GM12891 (cell line): ENCODE measurements at regions not wholly inside any gene's neighbourhood (a gene's known extent, or its start where the extent isn't known, plus 50 kb on each side); places are given as distances from the start of the nearest gene placed in this dataset.
"Not testable (repeated sequence)": the region's sequence is repeated elsewhere in the genome, so short reads cannot be mapped to it uniquely, and the experiment has no call there.

ENCODE experiments used
- DNase-seq: peaks from one replicate; pipeline ENCODE4 v3.0.0; 2011; ENCODE audit warnings: low spot score; ENCODE audit not compliant: insufficient read length
- FAIRE-seq: peaks from 2 replicates; lab custom pipeline; 2011; peaks lifted over from hg19 to GRCh38; lab: Jason Lieb, UNC
- PAX5 ChIP-seq: IDR thresholded peaks from 2 replicates; pipeline ENCODE4 v1.6.1; 2011; ENCODE audit warnings: low read length, moderate library complexity, mild to moderate bottlenecking; ENCODE audit not compliant: insufficient read depth, severe bottlenecking
- POLR2A ChIP-seq: IDR thresholded peaks from 2 replicates; pipeline ENCODE4 v1.6.1; 2011; ENCODE audit warnings: low read depth, low read length, control low read depth
- POLR2AphosphoS5 ChIP-seq: IDR thresholded peaks from 2 replicates; pipeline ENCODE4 v1.6.1; 2011; ENCODE audit warnings: low read depth, low read length, control low read depth
- POU2F2 ChIP-seq: IDR thresholded peaks from 2 replicates; pipeline ENCODE4 v1.6.1; 2011; ENCODE audit warnings: low read depth, mild to moderate bottlenecking, control low read depth, low read length, moderate library complexity
- SPI1 ChIP-seq: IDR thresholded peaks from 2 replicates; pipeline ENCODE4 v1.6.1; 2011; ENCODE audit warnings: low read depth, low read length, control low read depth
- TAF1 ChIP-seq: IDR thresholded peaks from 2 replicates; pipeline ENCODE4 v1.6.1; 2011; ENCODE audit warnings: low read depth, low read length, control low read depth

DNA sequence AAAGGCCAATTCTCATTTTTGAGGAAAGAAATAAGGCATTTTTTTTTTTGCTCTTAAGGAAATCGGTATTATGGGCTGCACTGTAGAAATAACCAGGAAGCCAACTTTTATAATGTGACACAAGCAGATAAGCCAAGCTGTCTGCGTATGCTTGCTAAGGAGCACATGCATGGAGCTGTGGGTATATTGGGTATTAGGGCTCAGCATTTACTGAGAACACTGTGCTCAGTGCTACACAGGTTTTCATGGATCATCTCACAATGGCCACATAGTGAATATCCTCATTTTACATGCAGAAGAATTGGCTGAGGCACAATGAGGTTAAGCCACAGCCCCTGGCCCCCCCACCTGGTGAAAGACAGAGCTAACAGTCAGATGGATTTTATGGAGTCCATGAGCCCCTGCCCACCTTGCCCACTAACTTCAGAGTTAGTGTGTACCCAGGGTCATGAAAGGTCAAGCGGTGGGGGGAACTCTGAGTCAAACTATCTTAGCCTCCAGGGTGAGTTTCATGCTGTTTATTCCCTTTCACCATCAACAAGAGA lies 204.8 kb downstream of the SPATA31A6 start:
- FAIRE-seq: no peak
- no peak for TF ChIP-seq PAX5
- TF ChIP-seq POLR2A: no peak
- TF ChIP-seq POU2F2: no peak
- no peak for TF ChIP-seq POLR2AphosphoS5
- no peak for TF ChIP-seq SPI1
- TF ChIP-seq TAF1: no peak
- DNase-seq: peak; percentile 13

DNA sequence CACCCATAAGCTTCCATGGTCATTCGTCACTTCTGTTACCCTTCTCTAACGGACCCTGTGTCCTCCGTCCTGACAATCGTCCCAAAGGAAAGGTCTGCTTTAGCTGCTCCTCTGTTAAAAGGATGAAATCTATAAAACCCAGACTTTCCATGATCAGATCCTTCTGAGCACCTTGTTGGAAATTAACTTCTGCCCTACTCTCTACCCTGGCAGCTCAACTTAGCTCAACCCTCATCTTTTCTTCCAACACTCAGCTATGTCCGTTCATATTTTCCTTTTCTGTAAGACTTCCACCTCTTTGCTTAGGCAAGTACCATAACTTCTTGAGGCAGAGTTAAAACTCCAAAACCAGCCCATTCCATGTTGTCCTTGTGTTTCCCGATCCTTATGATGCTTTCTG lies 205.4 kb downstream of the SPATA31A6 start:
- no peak for DNase-seq
- TF ChIP-seq POLR2AphosphoS5 (no peak), PAX5 (no peak), POLR2A (no peak), TAF1 (no peak), POU2F2 (no peak), SPI1 (no peak)
- no peak for FAIRE-seq

DNA sequence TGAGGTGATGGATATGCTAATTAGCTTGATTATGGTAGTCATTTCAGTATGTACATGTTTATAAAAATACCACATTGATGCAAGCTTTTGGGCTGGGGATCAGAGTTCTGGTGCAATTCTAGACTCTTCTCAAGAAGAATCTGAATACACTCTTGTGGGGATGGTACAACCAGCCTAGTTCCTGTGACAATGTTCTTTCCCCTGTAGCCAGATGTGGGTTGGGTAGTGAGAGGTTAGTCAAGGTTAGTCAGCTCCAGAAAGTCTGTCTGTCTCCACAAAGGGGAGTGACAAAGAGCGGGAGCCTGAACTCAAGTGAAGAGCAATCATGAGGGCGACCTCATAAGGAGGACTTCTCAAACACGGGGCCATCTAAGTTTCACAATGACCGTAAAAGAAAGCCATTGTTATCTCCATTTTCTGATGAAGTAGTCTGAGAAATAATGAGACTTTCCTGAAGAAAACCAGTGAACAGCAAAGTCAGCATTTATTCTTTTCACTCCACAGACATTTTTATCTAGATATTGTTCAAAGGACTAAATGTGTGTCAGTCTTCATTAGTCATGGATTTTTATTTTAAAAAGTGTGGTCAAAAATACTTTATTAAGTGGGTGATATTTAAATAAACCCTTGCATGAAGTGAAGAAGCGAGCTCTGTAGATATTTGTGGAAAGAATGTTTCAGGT lies 209.5 kb downstream of the SPATA31A6 start:
- not testable (repeated sequence) for DNase-seq, FAIRE-seq

DNA sequence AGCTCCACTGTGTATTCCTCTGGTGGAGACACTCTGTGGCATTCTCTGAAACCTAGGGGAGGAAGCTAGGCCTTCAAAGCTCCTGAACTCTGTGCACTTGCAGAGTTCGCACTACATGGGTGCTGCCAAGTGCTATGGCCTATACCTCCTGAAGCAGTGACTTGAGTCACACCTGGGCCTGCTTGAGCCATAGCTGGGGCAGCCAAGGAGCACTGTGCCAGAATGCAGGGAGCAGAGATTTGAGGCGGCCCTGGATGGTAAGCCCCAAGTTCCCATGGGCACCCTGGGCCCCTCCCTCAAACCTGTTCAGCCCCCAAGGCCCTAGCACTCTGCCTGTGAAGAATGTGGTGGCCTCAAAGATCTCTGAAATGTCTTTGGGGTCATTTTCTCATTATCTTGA lies 212.9 kb downstream of the SPATA31A6 start:
- DNase-seq (no peak), FAIRE-seq (no peak)

DNA sequence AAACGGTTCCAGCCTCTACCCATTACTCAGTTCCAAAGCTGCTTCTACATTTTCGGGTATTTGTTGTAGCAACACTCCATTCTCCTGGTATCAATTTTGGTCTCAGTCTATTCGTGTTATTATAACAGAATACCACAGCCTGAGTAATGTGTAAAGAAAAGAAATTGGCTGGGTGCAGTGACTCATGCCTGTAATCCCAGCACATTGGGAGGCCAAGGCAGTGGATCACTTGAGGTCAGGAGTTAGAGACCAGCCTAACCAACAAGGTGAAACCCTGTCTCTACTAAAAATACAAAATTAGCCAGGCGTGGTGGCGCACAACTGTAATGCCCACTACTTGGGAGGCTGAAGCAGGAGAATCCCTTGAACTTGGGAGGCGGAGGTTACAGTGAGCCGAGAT lies 213.9 kb downstream of the SPATA31A6 start:
- not testable (repeated sequence) for FAIRE-seq

More for the DNA sequence above, 212.9 kb downstream of the SPATA31A6 start:
- TF ChIP-seq PAX5 (no peak), TAF1 (no peak), POLR2AphosphoS5 (no peak), POU2F2 (no peak), SPI1 (no peak), POLR2A (no peak)

DNA sequence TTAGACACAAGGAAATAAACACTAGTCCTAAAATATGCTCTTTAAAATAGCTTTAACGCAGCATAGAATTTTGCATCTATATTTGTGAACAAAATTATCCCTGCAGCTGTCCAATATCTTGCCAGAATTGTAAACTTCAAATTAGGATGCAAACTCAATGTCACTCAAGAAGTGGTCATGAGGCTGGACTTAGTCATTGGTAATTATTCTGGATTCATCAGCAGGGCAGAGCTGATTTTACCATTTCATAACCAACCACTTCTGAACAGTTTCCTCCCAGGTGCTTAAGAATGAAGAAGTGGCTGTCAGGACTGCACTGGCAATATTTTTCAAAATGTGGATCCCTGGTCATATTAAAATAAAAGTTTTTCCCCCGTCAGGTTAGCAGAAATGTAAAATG lies 219.5 kb downstream of the SPATA31A6 start:
- FAIRE-seq, DNase-seq: not testable (repeated sequence)

More for the DNA sequence above, 213.9 kb downstream of the SPATA31A6 start:
- DNase-seq: not testable (repeated sequence)

DNA sequence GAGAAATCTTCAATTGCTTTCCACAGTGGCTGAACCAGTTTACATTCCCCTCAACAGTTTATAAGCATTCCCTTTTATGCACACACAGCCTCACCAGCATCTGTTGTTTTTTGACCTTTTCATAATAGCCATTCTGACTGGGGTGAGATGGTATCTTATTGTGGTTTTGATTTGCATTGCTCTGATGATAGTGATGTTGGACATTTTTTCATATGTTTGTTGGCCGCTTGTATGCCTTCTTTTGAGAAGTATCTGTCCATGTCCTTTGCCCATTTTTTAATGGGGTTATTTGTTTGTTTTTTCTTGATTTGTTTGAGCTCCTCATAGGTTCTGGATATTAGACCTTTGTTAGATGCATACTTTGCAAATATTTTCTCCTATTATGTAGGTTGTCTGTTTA lies 226.1 kb downstream of the SPATA31A6 start:
- not testable (repeated sequence) for DNase-seq, FAIRE-seq

DNA sequence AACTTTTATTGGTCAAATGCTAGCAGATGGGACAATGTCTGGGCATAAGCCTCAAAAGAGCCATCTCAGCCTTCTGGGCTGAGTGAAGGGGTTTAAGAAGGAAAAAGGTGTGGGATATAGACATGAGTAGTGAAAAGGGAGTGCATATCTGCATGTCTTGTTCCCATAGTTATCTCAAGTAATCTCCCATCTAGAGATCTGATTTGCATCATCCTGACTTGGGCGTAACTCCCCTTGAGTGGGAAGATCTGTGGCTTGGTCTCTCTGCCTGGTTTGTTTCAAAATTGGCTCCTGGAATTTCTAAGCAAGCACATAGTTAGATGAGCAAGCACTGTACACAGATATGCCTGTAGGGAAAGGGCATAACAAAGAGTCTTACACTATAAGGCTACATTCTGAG lies 228.9 kb downstream of the SPATA31A6 start:
- FAIRE-seq: not testable (repeated sequence)

DNA sequence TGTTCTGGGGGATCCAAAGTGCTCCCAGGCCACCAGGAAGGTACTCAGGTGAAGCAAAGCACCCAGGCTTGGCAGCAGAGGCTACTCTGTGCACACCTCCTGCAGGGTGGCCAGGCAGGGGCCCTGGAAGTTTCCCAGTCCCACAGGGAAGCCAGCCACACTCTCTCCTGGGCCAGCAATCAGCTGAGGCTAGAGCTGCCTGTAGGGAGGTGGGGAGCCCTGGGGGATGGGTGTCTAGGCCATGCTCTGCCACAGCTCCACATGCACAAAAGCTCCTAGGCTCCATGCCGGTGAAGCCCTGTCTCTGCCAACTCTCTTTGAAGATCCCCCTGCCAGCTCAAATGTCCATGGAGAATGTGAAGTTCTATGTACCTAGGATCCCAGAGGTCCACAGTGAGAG lies 231.4 kb downstream of the SPATA31A6 start:
- not testable (repeated sequence) for DNase-seq, FAIRE-seq

More for the DNA sequence above, 228.9 kb downstream of the SPATA31A6 start:
- DNase-seq: not testable (repeated sequence)

DNA sequence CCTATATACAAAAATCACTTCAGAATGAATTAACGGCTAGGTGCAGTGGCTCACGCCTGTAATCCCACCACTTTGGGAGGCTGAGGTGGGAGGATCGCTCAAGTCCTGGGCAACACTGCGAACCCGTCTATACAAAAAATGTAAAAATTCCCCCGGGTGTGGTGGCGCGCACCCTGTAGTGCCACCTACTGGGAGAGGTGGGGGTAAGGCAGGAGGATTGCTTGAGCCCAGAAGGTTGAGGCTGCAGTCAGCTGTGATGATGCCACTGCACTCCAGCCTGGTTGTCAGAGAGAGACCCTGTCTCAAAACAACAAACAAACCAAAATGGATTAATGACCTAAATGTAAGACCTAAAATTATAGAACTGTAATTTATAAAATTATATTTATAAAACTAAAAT lies 236.2 kb downstream of the SPATA31A6 start:
- not testable (repeated sequence) for DNase-seq, FAIRE-seq

DNA sequence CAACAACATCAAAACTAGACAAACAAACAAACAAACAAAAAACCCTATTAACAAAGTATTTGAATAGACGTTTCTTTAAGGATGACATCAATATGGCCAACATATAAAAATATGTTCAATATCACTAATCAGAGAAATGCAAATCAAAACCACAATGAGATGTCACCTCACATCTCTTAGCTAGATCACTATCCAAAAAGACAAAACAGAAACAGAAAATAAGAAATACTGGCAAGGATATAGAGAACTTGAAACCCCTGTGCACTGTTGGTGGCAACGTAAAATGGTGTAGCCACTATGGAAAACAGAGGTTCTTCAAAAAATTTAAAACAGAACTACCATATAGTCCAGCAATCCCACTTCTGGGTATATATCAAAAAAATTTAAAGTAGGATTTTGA lies 236.9 kb downstream of the SPATA31A6 start:
- not testable (repeated sequence) for FAIRE-seq, DNase-seq

DNA sequence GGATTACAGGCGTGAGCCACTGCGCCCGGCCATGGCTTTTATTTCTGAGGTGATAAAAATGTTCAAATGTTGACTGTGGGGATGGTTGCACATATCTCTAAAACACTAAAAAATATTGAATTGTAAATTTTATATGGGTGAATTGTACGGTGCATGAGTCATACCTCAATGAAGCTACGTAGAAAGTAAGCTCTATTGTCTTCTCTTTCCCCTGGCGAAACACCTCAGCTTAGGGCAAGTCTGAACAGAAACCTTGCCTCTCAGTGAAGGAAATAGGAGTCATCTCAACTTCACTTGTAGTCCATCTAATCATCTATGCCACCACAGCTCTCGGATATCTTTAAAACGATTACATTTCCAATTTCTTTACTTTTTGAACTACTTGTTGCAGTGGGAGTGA lies 238.2 kb downstream of the SPATA31A6 start:
- not testable (repeated sequence) for FAIRE-seq, DNase-seq

DNA sequence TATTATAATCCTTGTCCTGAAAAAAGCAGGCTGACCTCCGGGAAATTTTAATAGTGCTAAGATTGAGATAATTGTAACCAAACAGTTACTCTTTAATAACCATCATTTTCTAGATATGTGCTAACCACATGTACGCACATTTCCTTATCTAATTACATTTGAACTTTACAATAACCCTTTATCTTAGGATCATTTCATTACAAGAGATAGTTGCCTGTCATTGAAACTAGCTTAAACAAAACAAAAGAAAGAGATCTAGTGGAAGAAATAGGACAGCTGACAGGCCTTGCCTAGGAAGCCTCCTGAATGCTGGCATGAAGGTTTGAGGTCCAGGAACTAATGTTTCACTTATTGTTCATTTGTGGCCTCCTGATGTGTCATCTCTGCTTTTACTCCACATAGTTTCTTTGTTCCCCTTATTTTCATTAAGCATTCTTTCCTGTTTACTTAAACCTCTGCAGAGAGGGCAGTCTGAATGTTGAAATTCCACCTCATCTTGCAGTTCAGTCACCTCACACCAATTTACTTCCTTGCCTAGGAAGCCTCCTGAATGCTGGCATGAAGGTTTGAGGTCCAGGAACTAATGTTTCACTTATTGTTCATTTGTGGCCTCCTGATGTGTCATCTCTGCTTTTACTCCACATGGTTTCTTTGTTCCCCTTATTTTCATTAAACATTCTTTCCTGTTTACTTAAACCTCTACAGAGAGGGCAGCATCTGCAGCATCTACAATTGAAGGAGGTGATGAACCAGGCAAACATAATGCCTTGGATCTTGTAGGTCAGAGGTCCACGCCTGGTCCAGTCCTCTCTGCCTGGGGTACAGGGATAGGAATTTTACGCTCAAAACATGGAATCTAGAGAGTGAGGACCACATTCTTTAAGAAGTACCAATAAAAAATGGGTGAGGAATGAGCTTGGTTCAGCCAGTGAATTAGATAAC lies 247.5 kb downstream of the SPATA31A6 start:
- not testable (repeated sequence) for FAIRE-seq, DNase-seq

DNA sequence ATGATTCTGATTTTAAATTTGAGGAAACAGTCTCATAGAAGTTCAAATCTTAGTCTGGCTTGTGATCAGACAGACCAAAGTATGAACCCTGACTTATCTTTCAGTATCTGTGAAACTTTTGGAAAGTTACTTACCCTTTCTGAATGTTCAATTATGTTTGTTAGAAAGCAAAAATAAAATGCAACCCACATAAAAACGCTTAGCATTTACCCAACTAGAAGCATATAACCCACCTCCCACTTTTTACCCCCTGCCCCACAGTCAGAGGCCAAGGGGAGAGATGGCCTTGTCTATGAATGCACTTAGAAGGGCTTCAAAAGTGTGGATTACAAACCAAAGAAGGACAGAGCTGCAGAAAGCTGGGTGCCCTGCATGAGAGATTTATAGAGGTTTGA lies 248.2 kb downstream of the SPATA31A6 start:
- FAIRE-seq: not testable (repeated sequence)

DNA sequence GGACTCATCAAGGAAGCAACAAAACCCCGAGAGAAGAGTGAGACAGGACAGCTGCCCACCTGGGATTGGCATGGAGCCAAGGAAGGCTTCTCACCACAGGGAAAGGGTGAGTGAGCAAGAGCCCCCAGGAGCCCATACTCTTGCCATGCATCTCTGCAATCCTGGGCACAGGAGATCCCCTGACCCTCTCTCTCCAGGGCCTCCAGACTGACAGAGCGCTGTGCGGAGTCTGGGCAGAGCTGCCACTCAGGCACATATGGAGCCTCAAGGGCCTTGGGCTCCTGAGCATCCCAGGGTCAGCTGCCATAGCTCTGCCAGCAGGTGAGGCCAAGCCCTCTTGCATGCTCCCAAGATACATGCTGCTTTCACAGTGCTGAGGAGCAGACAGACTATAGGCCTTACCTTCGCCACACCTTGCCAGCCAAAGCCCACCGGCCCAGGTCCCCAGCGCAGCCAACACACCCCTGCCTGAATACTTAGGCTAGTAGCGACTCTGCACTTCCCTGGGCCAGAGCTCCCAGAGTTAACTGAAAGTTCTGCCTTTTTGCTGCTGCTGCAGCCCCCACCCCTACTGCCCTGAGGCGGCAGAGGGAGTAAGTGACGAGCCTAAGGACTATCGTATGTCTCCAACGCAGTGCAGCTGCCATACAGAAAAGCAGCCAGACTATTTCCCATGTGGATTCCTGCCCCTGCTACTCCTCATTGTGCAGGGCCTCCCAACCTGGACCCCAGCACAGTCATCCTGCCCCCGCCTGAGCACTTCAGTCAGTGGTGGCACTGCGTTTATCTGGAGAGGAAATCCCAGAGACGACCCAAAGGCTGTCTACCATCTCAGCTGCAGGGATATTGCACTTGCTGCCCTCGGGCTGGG lies 251.6 kb downstream of the SPATA31A6 start:
- not testable (repeated sequence) for DNase-seq, FAIRE-seq

More for the DNA sequence above, 248.2 kb downstream of the SPATA31A6 start:
- not testable (repeated sequence) for DNase-seq
